SK-N-DZ (cell line): ENCODE measurements at regions not wholly inside any gene's neighbourhood (a gene's known extent, or its start where the extent isn't known, plus 50 kb on each side); places are given as distances from the start of the nearest gene placed in this dataset.
"Not testable (repeated sequence)": the region's sequence is repeated elsewhere in the genome, so short reads cannot be mapped to it uniquely, and the experiment has no call there.

Experiments used
- DNase-seq: peaks from one replicate; pipeline ENCODE4 v3.0.0-alpha.2; 2015; ENCODE audit warnings: low spot score

DNA sequence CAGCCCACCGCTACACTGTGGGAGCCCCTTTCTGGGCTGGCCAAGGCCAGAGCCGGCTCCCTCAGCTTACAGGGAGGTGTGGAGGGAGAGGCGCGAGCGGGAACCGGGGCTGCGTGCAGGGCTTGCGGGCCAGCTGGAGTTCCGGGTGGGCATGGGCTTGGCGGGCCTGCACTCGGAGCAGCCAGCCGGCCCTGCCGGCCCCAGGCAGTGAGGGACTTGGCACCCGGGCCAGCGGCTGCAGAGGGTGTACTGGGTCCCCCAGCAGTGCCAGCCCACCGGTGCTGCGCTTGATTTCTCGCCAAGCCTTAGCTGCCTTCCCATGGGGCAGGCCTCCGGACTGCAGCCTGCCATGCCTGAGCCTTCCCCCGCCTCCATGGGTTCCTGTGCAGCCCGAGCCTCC is 306.2 kb downstream of the PPP4R3C start:
- DNase-seq, result not testable (repeated sequence)

DNA sequence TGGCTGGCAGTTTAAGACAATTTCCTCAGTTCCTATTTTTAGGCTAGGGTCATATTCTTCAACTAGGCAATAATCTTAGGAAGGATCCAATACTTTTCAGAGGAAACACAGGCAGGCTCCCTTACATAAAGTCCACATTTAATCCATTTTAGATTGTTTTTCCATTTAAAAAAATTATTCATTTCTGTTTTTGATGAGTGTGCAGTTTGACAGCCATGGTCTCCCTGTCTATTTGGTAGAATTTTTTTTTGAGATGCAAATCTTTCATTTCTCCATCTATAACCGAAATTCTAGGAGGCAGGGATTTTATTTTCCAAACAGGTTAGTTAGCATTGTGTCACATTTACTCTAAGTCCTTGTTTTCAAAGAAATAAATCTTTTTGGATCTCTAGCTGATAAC is 326.8 kb downstream of the PPP4R3C start:
- no peak for DNase-seq

DNA sequence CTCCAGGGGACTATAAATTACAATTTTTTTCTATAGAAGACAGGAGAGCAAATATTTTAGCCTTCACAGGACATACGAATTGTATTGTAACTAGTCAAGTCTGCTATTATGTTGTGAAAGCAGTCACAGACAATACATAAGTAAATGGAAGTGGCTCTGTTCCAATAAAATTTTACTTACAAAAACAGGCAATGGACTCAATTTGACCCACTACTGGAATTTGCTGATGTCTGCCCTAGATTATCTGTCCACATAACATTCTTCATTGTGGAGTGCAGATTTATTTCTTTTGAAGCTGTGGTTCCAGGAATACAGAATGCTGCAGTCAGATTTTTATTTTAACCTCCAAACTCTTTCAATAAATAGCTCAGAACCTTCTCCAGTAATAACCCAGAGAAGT is 330.3 kb downstream of the PPP4R3C start:
- no peak for DNase-seq

DNA sequence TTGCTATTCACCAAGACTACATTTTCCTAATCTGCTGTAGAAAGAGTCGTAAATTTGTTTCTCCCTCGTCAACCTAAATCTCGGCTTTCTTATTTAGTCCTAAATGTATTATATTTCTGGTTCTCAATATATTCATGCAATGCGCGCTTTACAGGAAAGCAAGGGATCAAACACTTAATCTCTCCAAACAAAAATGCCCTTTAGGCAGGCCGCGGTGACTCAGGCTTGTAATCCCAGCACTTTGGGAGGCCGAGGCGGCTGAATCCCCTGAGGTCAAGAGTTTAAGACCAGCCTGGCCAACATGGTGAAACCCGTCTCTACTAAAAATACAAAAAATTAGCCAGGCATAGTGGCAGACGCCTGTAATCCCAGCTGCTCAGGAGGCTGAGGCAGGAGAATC is 376.0 kb downstream of the PPP4R3C start:
- DNase-seq, result not testable (repeated sequence)

DNA sequence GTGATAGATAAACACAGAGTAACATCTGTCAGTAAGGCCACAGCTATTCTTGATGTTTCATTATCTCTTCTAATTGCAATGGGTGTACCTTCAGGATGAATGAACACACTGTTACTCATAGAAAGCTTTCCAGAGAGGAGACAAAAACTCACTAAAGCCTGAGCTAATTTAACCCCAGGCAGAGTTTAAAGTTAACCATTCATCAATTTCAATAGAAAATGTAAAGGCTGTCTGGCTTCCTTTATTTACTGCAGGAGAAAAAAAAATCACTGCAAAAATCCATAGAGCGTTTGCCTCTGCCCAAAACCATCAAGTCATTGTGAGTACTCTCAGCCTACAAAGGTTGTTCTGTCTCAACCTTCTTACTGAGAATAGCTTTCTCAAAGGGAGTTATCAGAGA is 376.9 kb downstream of the PPP4R3C start:
- no peak for DNase-seq

DNA sequence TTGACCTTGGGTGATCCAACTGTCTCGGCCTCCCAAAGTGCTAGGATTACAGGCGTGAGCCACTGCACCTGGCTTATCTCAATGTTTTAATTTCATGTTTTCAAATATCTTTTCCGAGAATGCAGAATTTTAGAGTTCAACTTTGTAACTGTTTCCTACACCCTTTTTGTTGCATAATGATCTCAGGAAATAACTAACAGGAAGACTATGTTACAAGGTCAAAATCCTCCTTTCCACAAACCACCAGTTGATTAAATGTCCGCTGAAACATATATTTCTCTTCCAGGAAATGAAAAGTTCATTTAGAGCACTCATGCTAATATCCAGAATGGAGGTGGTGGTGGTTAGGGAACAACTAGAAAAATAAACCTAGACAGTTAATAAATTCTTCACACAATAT is 377.8 kb downstream of the PPP4R3C start:
- DNase-seq, result no peak

DNA sequence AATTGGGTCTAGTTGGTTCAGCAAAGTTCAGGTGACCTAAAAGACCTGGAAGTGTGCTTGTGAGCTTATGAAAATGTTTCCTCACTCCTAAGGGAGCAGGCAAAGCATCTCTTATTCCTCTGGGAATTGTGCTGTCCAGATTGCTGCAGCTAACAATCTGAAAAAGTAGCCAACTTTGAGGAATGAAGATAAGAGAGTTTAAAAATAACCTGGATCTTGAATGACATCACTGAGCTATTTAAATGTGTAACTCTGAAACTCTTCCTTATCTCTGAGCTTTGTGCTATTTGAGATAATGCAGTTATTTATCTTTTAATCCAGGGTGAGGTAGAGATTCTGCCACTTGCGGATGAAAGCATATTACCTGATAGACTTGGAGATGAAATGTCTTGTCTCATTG is 384.8 kb downstream of the PPP4R3C start:
- DNase-seq, result no peak

DNA sequence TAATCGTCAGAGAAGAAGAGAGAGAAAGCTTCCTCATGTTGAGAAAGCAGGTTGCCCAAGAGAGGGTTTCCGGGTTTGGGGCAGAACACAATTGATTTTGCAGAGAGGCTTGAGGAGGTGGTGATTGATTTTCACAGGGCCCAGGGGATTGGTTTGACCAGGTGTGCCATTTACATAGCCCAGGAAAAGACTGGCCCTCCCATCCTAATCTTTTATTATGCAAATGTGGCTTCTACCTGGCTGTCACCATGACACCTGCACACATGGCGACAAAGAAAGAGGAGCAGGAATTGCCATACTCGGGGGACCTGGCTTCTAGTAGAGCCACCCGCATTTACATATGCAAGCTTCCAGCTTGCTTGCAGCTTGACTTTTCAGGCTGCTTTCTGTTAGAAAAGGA is 405.3 kb downstream of the PPP4R3C start:
- no peak for DNase-seq

DNA sequence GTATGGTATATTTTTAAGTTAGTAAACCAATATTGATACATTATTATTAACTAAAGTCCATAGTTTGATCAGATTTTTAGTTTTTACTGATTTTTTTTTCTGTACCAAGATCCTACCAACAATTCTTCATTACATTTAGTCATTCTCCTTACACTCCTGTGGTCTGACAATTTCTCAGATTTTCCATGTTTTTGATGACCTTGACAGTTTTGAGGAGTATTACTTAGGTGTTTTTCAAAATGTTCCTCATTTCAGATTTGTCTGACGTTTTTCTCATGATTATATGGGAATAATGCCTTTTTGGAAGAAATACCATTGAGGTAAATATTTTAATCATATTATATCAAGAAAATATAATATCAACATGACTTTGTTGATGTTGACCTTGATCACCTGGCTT is 423.8 kb downstream of the PPP4R3C start:
- no peak for DNase-seq

DNA sequence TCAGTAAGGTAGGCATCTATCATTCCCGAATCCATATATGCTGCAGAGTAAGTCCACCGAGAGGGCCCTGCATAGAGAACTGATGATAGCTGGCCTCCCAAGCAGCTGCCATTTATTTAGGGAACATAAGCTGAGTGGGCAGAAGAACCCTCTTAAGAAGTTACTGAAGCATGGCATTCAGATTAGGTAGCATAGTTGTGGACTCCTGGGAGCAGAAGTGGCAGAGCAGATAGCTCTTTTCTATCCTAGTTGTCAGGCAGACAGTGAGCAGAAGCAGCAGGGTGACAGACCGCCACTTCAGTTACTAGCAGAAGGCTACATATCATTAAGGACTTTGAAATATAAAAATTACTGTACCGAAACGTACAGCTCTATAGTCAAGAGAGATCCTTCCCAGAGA is 454.7 kb downstream of the PPP4R3C start:
- DNase-seq, result peak; percentile 54

DNA sequence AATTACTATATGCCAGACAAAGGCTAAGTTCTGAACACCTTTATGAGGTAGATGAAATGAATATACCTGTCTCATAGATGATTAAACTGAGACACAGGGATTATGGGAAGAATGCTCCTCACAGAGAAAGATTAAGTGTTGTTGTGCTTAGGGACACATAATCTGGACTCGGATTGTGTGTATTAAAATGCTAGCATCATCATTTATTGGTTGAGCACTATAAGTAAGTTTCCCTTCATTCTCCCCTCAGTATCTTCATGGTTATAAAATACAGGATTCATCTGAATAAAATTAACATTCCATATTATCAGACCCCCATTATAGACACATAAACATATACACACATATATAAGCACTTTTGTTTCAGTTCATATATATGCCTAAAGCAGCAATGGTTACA is 463.5 kb downstream of the PPP4R3C start:
- no peak for DNase-seq

DNA sequence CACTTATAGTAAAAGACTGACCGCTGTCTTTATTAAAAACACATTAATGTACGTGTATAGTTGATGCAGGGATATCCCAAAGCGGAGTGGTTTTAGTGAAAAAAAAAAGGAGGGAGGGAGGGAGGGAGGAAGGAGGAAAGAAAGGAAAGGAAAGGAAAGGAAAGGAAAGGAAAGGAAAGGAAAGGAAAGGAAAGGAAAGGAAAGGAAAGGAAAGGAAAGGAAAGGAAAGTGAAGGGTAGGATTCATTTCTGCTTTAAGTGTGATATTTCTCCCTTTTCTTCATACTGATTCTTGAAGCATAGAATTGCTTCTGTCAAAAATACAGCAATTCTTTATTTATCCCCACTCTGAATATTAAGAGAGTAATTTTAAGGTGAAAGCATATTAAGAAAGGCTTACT is 504.9 kb downstream of the PPP4R3C start:
- DNase-seq, result no peak

DNA sequence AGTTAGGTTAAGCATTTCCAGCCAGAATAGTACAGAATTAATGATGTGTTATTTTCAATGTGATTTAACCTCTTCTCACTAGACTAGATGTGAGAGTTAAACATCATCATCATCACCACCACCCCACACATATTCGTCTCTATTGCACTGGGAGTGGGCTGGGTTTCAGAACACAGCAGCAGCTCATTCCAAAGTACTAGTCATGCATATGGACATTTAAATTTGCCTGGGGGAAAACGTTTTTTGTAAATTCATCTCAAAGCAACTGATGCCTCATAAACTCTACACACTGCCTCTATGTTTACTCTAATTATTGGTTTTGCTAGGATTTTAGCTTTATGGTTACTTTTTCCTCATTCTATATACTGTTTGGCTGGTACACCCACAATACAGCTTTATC is 509.1 kb downstream of the PPP4R3C start:
- DNase-seq, result no peak

DNA sequence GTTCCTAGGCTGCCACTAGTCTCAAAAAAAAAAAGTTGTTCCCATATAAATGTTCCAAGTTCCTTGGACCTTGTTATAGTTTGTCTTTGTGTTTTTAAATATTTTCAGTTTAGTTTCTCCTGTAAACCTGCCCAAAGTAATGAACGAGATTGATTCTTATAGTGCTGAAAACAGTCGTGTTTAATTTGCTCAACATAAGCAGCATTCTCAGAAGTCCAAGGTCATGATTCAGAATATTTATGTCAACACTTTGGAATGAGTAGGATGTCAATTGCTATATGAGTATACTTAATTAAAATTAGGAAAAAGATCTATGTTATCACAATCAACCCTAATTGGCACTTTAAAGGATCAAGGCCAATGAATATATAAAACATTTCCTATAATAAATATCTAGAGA is 510.9 kb downstream of the PPP4R3C start:
- no peak for DNase-seq

DNA sequence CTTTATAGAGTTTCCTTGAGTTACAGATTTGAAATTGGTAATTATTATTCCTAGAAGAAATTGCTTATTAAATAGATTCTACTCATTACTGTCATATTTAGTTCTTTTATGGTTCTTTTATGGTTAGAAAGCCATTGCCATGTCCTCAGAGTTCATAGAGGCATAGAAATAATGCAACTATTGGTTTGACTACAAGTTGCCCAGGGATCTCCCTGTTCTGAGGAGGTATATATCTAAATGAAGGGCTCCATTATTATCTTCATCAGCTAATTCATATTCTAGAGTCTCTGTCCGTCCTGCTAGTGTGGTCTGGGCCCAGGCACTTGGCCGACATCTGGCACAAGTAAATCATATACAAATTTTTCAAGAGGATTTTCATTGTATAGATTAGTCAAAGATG is 535.7 kb downstream of the PPP4R3C start:
- DNase-seq, result no peak

DNA sequence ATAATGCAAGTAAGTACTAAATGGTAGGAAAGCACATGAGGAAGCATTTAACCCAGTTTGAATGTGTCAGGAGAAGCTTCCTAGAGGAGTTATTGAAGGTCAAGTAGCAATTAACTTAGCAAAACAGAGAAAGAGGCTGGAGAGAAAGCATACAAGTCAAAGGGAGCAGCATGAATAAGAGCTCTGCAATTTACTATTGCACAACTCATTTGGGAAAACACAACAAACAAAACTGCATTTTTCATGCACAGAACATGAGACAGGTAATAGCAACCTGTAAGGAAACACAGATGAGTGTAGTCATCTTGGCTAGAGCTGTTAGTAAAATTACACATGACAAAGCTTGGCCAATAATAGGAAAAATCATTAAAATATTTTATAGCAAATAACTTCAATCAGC is 538.1 kb downstream of the PPP4R3C start:
- no peak for DNase-seq

DNA sequence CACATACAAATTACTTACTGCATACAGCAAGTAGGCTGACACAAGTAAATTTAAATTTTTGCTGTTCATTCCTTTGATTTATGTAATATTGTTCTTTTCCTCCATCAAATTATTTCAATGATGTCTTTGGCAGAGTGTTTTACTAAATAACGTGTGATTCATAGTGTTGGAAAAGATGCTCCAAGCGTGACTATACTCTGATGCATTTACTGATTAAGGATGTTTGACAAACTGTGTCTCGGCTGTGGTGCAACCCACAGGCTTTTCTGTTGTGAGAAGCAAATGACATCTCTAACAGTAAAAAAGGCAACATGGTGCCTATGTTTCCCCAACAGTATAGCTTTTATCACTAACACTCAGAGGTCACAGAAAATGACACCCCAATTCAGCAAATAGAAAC is 540.9 kb downstream of the PPP4R3C start:
- no peak for DNase-seq

DNA sequence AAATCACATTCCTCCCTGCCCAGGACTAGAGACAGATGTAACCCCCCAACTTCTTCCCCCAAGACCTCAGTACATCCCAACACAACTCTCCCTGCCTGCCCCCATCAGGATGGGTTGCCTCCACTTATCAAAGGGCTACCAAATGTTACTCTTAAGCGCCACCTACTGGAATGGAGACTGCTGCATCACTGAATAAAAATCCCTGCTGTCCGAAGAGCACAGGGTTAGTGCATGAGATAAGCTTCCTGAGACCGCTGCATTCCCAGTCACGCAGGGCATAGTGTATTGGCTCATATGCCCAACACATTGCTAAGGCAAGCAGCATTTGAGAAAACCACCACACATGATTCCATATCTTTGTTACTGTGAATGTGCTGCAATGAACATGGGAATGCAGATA is 544.5 kb downstream of the PPP4R3C start:
- DNase-seq, result peak; percentile 11

DNA sequence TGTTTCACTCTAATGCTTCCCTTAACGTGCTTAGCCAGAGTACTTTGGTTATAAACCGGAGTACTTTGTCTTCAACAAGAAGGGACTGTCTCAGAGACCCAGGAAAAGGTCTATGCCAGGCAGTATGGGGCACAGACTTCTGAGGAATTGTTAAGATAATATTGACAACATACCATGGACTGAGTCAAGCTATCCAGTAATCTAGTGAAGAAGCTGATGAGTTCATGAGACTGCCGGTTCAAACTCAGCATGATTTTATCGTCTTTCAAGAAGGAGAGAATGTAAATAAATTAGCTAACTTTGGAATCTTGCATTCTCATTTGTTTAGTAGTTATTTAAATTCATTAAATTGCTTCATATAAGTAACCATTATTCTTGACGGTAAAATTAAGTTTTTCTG is 546.1 kb downstream of the PPP4R3C start:
- DNase-seq, result no peak

DNA sequence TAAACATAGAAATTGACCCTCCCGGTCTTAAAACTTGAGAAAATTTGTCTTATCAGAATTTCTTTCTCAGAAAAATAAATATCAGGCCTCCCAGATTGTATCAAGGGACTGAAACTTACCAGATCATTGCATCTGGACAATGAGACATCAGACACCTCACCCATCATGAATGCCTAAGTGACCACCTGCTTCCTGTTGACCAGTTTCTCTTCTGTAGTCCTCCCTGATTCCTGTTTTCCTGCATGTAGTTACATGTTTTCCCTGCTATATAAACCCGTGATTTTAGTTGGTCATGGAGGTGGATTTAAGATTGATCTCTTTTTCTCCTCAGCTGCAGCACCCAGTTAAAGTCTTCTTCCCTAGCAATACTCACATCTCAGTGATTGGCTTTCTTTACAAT is 548.1 kb downstream of the PPP4R3C start:
- no peak for DNase-seq

DNA sequence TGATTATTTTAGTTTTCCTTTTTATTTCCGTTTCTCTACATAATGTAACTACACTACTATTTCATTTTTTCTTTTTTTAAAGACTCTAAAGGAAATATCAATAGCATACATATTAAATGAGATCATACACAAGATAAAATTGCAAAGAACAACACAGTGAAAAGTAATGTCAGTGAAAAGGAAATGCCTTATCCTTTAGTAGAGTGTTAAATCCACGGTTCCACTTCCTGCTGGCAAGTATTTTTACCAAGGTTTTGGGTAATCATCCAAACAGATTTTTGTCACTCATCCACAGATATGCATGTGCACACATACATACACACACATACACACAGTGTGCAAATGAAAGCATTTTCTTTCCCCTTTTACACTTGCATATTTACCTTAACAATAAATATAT is 548.9 kb downstream of the PPP4R3C start:
- DNase-seq, result no peak

DNA sequence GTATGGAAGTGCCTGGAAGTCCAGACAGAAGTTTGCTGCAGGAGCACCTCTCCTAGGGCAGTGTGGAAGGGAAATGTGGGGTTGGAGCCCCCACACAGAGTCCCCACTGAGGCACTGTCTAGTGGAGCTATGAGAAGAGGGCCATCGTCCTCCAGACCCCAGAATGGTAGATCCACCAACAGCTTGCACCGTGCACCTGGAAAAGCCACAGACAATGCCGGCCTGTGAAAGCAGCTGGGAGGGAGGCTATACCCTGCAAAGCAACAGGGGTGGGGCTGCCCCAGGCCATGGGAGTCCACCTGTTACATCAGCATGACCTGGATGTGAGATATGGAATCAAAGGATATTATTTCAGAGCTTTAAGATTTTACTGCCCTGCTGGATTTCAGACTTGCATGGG is 551.4 kb downstream of the PPP4R3C start:
- not testable (repeated sequence) for DNase-seq

DNA sequence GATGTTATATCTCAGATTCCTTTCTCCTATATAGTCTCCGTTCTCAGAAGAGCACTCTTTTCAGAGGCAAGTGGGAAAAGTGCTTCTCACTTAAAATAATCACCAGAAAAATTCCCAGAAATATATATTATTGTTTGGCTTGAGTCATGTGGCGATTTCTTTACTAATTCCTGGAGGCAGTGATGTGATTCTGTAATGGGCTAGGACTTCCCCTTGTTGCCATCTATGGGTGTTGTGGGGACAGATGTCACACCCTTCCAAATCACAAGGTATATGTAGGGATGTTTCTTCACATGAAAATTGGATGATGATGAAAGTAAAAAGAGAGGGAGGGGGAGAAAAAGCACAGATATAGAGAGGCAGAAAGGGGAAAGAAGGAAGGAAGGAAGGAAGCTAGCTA is 553.4 kb downstream of the PPP4R3C start:
- no peak for DNase-seq

DNA sequence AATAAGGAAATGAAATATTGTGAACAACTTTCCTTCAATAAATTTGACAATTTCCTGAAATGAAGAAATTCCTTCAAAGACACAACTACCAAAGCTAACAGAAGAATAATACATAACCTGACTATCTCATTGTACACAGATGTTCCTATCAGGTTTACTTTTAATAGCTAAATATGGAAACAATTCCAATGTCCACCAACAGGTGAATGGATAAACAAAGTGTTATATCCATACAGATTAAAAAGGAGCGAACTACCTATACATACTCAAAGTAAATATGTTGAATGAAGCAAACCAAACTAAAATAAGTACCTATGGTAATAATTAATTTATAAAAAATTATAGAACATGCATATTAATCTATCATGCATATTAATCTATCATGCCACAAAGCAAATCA is 554.9 kb downstream of the PPP4R3C start:
- no peak for DNase-seq

DNA sequence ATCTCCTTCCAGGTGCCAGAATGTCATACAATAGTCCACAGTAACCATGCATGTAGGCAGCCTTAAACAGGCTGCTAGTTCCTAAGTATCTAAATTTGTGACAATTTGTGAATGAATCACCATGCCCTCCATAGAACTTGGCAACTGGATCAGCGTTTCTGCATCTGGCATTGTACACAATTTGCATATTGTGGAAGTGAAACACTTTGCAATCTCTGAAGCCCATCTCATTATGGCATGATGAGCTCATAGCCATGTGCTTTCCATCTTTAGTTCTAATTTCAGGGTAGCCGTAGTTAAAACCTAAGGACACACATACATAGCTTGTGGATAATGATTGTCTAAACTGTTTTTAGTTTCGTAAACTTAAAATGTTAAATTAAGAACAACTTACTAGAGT is 573.6 kb downstream of the PPP4R3C start:
- no peak for DNase-seq
